ENCODE measurements at regions not wholly inside any gene's neighbourhood (a gene's known extent, or its start where the extent isn't known, plus 50 kb on each side); places are given as distances from the start of the nearest gene placed in this dataset.

GRCh38 chr12:92987362-92987761 lies 58.3 kb upstream of the EEA1 start:
- Histone ChIP-seq H3K9ac (ENCODE audit: low read depth, low read length) (no peak overlapping the region), H3K27ac (ENCODE audit: low read depth, low read length) (no peak overlapping the region)

GRCh38 chr12:92987846-92988621 lies 58.9 kb upstream of the EEA1 start:
- Histone ChIP-seq H3K4me1 (ENCODE audit: control insufficient read depth, insufficient read depth, low read length) (peaks cover 7% of the 10 kb centered on the region; the same call in 1 of the 2 replicates), H3K4me3 (ENCODE audit: low read depth, low read length) (no peak overlapping the region), H3K9ac (ENCODE audit: low read depth, low read length) (no peak overlapping the region), H3K27ac (ENCODE audit: low read depth, low read length) (no peak overlapping the region), H3K36me3 (ENCODE audit: control insufficient read depth, insufficient read depth, low read length) (no peaks in the 10 kb centered on the region), H3K27me3 (ENCODE audit: control insufficient read depth, insufficient read depth, low read length) (no peaks in the 10 kb centered on the region), H3K9me3 (ENCODE audit: control insufficient read depth, insufficient read depth, low read length) (no peaks in the 10 kb centered on the region)

More at GRCh38 chr12:92987362-92987761, 58.3 kb upstream of the EEA1 start:
- Histone ChIP-seq H3K4me3 (ENCODE audit: low read depth, low read length) (no peak overlapping the region), H3K4me1 (ENCODE audit: control insufficient read depth, insufficient read depth, low read length) (peaks cover 7% of the 10 kb centered on the region; the same call in 1 of the 2 replicates), H3K36me3 (ENCODE audit: control insufficient read depth, insufficient read depth, low read length) (no peaks in the 10 kb centered on the region), H3K27me3 (ENCODE audit: control insufficient read depth, insufficient read depth, low read length) (no peaks in the 10 kb centered on the region), H3K9me3 (ENCODE audit: control insufficient read depth, insufficient read depth, low read length) (no peaks in the 10 kb centered on the region)

DNA sequence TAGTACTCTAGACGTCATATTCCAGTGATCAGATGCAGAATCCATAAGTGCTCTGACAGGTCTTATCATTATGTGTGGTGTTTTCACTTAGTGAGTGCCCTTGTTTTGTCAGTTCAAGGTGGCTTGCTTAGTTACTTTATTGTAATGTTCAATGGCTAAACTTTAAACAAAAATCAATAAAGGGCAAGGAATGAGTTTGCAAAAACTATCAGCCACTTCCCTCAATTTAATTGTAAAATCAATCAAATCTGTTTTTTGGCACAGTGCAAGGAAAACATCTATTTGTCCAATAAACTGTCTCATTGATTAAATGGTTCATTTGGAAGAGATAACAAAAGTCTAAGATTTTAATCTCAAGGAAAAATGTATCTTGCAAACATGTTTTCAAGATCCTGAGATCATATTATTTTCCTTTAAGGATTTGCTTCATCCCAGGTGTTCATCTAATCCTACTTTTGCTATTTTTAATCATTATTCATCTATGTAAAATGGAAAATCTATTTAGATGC lies 59.6 kb upstream of the EEA1 start:
- Histone ChIP-seq H3K36me3 (ENCODE audit: control insufficient read depth, insufficient read depth, low read length) (no peaks in the 10 kb centered on the region), H3K4me1 (ENCODE audit: control insufficient read depth, insufficient read depth, low read length) (peaks cover 7% of the 10 kb centered on the region; the same call in 1 of the 2 replicates), H3K27me3 (ENCODE audit: control insufficient read depth, insufficient read depth, low read length) (no peaks in the 10 kb centered on the region), H3K4me3 (ENCODE audit: low read depth, low read length) (no peak overlapping the region), H3K9ac (ENCODE audit: low read depth, low read length) (no peak overlapping the region), H3K9me3 (ENCODE audit: control insufficient read depth, insufficient read depth, low read length) (no peaks in the 10 kb centered on the region), H3K27ac (ENCODE audit: low read depth, low read length) (no peak overlapping the region)

DNA sequence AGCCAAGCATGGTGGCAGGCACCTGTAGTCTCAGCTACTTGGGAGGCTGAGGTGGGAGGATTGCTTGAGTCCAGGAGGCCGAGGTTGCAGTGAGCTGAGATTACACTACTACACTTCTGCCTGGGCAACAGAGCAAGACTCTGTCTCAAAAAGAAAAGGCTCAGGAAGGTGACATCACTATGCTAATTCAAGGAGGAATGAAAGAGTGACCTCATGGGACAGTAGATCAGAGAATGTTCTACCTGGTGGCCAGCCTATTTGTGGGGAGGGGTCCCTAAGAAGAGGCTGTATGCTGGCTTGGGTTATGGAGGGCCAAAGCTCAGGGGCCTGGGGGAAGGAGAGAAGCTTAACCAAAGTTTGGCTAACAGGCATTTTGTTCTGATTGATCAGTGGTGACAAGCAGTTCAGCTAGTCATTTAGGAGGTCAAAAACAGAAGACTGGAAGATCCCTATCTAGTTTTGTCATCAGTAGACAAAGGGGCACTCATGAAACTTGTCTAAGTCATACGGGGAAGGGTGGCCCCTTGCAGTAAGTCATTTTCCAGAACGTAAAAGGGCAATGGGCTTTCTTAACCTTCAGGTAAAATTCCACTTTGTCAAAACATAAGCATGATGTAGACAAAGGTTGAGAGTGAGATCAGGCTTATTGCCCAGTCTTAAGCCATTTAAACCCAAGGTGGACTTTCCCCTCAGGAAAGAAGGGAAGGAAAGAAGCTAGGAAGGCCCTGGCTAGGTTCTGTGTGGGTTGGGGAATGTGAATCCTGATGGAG lies 60.8 kb upstream of the EEA1 start:
- Histone ChIP-seq H3K4me1 (ENCODE audit: control insufficient read depth, insufficient read depth, low read length) (peaks cover 7% of the 10 kb centered on the region; the same call in 1 of the 2 replicates), H3K4me3 (ENCODE audit: low read depth, low read length) (no peak overlapping the region), H3K36me3 (ENCODE audit: control insufficient read depth, insufficient read depth, low read length) (no peaks in the 10 kb centered on the region), H3K27me3 (ENCODE audit: control insufficient read depth, insufficient read depth, low read length) (no peaks in the 10 kb centered on the region), H3K9ac (ENCODE audit: low read depth, low read length) (no peak overlapping the region), H3K27ac (ENCODE audit: low read depth, low read length) (no peak overlapping the region), H3K9me3 (ENCODE audit: control insufficient read depth, insufficient read depth, low read length) (no peaks in the 10 kb centered on the region)

GRCh38 chr12:92991134-92991533 lies 62.0 kb upstream of the EEA1 start:
- no peaks in the 10 kb centered on the region for H3K27me3 ChIP-seq (ENCODE audit: control insufficient read depth, insufficient read depth, low read length)
- H3K4me1 ChIP-seq (ENCODE audit: control insufficient read depth, insufficient read depth, low read length), result peaks cover 7% of the 10 kb centered on the region; the same call in 1 of the 2 replicates
- no peaks in the 10 kb centered on the region for H3K9me3 ChIP-seq (ENCODE audit: control insufficient read depth, insufficient read depth, low read length)
- no peak overlapping the region for H3K27ac ChIP-seq (ENCODE audit: low read depth, low read length)
- H3K9ac ChIP-seq (ENCODE audit: low read depth, low read length), result no peak overlapping the region
- H3K36me3 ChIP-seq (ENCODE audit: control insufficient read depth, insufficient read depth, low read length), result no peaks in the 10 kb centered on the region
- no peak overlapping the region for H3K4me3 ChIP-seq (ENCODE audit: low read depth, low read length)

GRCh38 chr12:92992041-92992440 lies 62.9 kb upstream of the EEA1 start:
- H3K27me3 ChIP-seq (ENCODE audit: control insufficient read depth, insufficient read depth, low read length), result no peaks in the 10 kb centered on the region
- peaks cover 7% of the 10 kb centered on the region; the same call in 1 of the 2 replicates for H3K4me1 ChIP-seq (ENCODE audit: control insufficient read depth, insufficient read depth, low read length)
- H3K27ac ChIP-seq (ENCODE audit: low read depth, low read length), result no peak overlapping the region
- H3K36me3 ChIP-seq (ENCODE audit: control insufficient read depth, insufficient read depth, low read length), result no peaks in the 10 kb centered on the region
- H3K4me3 ChIP-seq (ENCODE audit: low read depth, low read length), result no peak overlapping the region
- H3K9ac ChIP-seq (ENCODE audit: low read depth, low read length), result no peak overlapping the region
- no peaks in the 10 kb centered on the region for H3K9me3 ChIP-seq (ENCODE audit: control insufficient read depth, insufficient read depth, low read length)

DNA sequence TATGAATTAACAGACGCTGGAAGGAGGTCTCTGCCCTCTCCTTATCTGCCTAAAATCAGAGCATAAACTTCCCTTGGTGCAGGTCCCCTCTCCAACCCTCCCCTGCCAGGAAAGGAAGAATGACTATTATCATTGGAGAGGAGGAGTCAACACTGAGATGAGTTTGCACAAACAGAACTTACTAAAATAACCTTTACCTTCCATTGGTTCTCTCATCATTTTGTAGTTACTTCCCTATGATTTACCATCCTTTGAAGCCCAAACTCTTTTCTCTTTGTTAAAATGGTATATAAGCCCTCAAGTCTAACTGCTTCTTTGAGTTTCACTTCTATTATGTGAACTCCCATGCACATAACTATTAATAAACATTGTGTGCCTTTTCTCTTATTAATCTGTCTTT lies 64.2 kb upstream of the EEA1 start:
- no peak overlapping the region for H3K9ac ChIP-seq (ENCODE audit: low read depth, low read length)
- H3K27ac ChIP-seq (ENCODE audit: low read depth, low read length), result no peak overlapping the region
- no peaks in the 10 kb centered on the region for H3K36me3 ChIP-seq (ENCODE audit: control insufficient read depth, insufficient read depth, low read length)
- H3K27me3 ChIP-seq (ENCODE audit: control insufficient read depth, insufficient read depth, low read length), result no peaks in the 10 kb centered on the region
- H3K9me3 ChIP-seq (ENCODE audit: control insufficient read depth, insufficient read depth, low read length), result no peaks in the 10 kb centered on the region
- no peaks in the 10 kb centered on the region for H3K4me1 ChIP-seq (ENCODE audit: control insufficient read depth, insufficient read depth, low read length)
- no peak overlapping the region for H3K4me3 ChIP-seq (ENCODE audit: low read depth, low read length)

DNA sequence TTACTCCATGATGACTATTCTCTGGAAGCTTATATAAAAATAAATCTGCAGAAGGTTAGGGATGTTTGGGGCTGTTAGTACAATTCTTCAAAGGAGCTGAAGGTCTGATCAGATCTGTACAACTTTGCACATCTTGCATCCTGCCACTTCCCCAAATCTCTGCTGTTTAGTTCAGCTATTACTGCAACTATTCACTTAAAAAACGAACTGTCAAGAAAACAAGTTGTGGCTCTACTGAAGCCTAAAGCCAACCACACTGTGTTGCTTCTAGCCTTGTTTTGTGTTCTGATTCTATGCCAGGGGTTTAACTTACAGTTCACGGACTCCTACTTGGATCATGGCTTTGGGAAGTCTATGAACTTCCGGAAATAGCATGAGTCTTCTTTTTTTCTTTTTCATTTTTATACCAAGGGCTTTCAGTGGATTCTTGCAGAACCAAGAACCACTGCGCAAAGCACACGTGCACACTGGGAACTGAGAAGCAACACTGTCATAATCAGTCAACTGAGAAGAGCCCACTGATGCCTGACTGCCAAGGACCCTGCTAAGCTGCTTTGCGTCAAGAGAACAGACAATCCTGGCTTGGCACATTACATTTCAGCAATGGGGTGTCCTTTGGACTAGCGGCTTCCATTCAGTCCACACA lies 66.3 kb upstream of the EEA1 start:
- no peaks in the 10 kb centered on the region for H3K27me3 ChIP-seq (ENCODE audit: control insufficient read depth, insufficient read depth, low read length)
- H3K36me3 ChIP-seq (ENCODE audit: control insufficient read depth, insufficient read depth, low read length), result no peaks in the 10 kb centered on the region
- H3K4me1 ChIP-seq (ENCODE audit: control insufficient read depth, insufficient read depth, low read length), result no peaks in the 10 kb centered on the region
- no peak overlapping the region for H3K4me3 ChIP-seq (ENCODE audit: low read depth, low read length)
- H3K9ac ChIP-seq (ENCODE audit: low read depth, low read length), result no peak overlapping the region
- no peak overlapping the region for H3K27ac ChIP-seq (ENCODE audit: low read depth, low read length)
- no peaks in the 10 kb centered on the region for H3K9me3 ChIP-seq (ENCODE audit: control insufficient read depth, insufficient read depth, low read length)

DNA sequence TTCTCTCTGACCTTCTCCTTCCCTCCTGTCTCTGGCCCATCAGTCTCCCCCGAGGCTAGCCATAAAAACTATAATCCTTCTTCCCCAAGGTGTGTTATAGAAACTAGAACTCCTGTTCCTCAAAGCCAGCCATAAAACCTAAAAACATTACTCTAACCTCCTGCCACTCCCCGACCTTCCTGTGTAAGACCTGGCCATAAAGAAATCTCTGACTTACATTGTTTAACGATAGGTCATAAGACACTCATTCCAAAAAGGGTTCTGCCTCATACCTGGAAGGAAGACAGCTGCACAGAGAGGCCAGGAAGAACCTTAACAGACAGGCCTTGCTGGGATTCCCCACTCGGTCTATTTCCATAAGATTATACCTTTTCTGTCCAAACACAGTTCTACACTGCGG lies 70.9 kb upstream of the EEA1 start:
- no peak overlapping the region for H3K9ac ChIP-seq (ENCODE audit: low read depth, low read length)
- no peaks in the 10 kb centered on the region for H3K27me3 ChIP-seq (ENCODE audit: control insufficient read depth, insufficient read depth, low read length)
- H3K4me1 ChIP-seq (ENCODE audit: control insufficient read depth, insufficient read depth, low read length), result 0 out of 2 replicates have a peak, but pooled peaks cover 4% of the 10 kb centered on the region
- H3K4me3 ChIP-seq (ENCODE audit: low read depth, low read length), result no peak overlapping the region
- H3K27ac ChIP-seq (ENCODE audit: low read depth, low read length), result no peak overlapping the region
- H3K9me3 ChIP-seq (ENCODE audit: control insufficient read depth, insufficient read depth, low read length), result no peaks in the 10 kb centered on the region
- H3K36me3 ChIP-seq (ENCODE audit: control insufficient read depth, insufficient read depth, low read length), result no peaks in the 10 kb centered on the region

DNA sequence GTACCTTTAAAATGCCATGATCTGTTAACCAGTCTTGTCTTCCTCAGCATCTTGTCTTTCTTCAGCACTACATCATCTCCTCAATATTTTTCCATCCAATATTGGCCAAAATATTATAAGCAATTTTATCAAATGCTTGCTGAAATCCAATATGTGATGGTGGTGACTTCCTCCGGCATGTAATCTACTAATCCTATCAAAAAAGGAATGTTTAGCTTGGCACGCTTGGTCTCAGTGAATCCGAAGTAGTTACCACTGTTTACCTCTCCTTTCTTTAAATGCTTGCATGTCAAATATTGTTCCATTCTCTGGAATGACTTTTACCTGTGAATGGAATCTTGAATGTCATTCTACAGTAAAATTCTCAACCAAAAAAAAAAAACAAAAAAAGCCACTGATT lies 72.3 kb upstream of the EEA1 start:
- no peaks in the 10 kb centered on the region for H3K36me3 ChIP-seq (ENCODE audit: control insufficient read depth, insufficient read depth, low read length)
- H3K4me1 ChIP-seq (ENCODE audit: control insufficient read depth, insufficient read depth, low read length), result 0 out of 2 replicates have a peak, but pooled peaks cover 4% of the 10 kb centered on the region
- no peak overlapping the region for H3K27ac ChIP-seq (ENCODE audit: low read depth, low read length)
- no peaks in the 10 kb centered on the region for H3K9me3 ChIP-seq (ENCODE audit: control insufficient read depth, insufficient read depth, low read length)
- no peak overlapping the region for H3K4me3 ChIP-seq (ENCODE audit: low read depth, low read length)
- no peak overlapping the region for H3K9ac ChIP-seq (ENCODE audit: low read depth, low read length)
- H3K27me3 ChIP-seq (ENCODE audit: control insufficient read depth, insufficient read depth, low read length), result no peaks in the 10 kb centered on the region
